ENCODE measurements at regions not wholly inside any gene's neighbourhood (a gene's known extent, or its start where the extent isn't known, plus 50 kb on each side); places are given as distances from the start of the nearest gene placed in this dataset.

DNA sequence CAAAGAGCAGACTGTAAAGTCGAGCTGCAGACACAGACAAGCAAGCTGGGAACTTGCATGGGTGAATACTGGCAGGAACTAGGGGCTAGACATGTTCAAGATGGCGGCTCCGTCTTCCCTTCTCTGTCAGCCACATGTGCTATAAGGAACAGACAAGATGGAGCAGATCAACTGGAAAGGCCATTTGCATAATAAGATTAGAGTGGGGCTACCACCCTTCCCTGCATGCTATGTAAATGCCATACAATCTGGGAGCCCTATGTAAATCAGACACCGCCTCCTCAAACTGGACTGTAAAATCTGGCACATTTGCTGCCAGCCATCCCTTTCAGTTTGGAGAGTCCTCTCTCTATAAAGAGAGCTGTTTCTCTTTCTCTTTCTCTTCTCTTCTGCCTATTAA, 640.1 kb upstream of the CDH8 start:
- DNase-seq (ENCODE audit: extremely low spot score, insufficient read length, low read depth), result no peak
- no peak for FAIRE-seq

DNA sequence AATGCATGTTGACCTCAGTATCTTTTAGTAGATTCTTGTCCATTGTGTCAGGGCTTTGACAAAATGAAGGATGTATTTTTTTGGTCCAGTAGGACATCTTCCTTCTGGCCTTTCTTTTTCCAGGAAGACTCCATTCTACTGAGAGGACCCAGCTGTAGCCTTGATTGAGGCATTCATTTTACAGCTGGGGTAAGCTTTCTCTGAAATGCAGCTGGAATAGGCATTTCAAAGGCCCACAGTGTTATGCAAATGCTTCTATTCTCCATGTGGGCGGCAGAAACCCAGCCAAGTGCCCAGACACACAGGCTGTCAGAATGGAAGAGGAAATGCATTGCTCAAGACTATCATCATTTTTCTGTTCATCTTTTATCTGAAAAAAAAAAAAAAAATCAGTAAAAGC, 629.0 kb upstream of the CDH8 start:
- FAIRE-seq, result no peak

GRCh38 chr16:62664566-62664965, 628.3 kb upstream of the CDH8 start:
- no peak for DNase-seq (ENCODE audit: extremely low spot score, insufficient read length, low read depth)
- FAIRE-seq, result no peak

More for the DNA sequence above, 629.0 kb upstream of the CDH8 start:
- DNase-seq (ENCODE audit: extremely low spot score, insufficient read length, low read depth), result no peak

DNA sequence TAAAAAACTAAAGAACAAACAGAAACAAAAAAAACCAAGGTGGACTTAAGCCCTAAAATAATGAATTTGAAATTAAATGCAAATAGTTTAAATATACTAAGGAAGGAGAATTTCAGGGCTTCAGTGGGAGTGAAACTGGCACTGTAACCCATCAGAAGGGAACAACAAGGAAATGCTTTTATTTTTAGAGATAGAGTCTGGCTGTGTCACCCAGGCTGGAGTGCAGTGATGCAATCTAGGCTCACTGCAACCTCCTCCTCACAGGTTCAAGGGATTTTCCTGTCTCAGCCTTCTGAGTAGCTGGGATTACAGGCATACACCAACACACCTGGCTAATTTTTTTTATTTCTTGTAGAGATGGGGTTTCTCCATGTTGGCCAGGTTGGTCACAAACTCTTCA, 625.2 kb upstream of the CDH8 start:
- FAIRE-seq, result no peak
- DNase-seq (ENCODE audit: extremely low spot score, insufficient read length, low read depth), result no peak

GRCh38 chr16:62657116-62657515, 620.9 kb upstream of the CDH8 start:
- DNase-seq (ENCODE audit: extremely low spot score, insufficient read length, low read depth) (no peak), FAIRE-seq (no peak)

DNA sequence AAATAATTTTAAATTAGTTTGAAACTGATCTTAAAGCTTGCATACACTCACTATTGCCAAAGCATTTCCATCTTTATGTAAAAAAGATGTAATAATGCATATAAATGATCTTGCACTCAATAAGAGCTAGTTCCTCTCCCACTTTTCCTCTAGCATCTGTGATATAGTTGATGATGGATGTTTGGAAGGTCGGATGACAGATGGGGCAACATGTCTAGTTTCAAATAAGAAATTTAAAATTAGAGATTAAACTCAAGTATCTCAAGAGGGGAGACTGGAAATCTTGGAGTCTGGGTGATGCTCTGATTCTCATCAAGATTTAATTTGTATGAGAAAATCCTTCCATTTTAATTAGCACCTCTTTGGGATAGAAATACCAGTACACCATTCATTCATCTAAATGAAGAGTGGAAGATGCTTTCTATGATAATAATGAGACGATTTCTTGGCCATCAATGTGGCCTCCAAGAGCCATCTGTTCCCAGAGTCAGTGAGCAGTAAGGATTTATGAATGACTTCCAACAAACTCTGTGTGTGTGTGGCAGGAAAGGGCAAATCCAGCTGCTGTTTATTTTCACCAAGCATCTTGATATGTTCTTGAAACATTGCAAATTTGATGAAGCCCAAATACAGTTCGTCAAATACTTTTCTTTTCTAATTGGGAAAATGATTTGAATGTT, 616.3 kb upstream of the CDH8 start:
- DNase-seq (ENCODE audit: extremely low spot score, insufficient read length, low read depth) (no peak), FAIRE-seq (no peak)

DNA sequence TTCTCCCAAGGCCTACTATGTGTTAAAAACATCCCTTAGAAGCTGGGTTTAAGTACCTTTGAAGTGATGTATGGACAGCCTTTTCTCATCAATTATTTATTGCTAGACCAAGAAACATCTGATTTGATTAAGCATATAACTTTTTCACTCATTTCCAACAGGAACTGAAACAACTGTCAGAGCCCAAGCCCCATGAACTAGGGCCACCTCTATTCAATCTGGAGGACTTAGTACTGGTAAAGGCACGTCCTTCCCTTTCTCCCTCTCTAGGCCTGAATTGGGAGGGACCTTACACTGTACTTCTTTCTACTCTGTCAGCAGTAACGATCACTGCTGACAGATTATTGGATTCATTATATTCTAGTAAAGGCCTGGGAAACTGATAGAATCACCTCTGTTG, 612.0 kb upstream of the CDH8 start:
- no peak for FAIRE-seq
- no peak for DNase-seq (ENCODE audit: extremely low spot score, insufficient read length, low read depth)

- DNase-seq (ENCODE audit: extremely low spot score, insufficient read length, low read depth), result no peak
- no peak for FAIRE-seq
Observed at GRCh38 chr16:62644030-62644812, 608.0 kb upstream of the CDH8 start.

- no peak for FAIRE-seq
- no peak for DNase-seq (ENCODE audit: extremely low spot score, insufficient read length, low read depth)
Observed at GRCh38 chr16:62642677-62643076, 606.4 kb upstream of the CDH8 start.

DNA sequence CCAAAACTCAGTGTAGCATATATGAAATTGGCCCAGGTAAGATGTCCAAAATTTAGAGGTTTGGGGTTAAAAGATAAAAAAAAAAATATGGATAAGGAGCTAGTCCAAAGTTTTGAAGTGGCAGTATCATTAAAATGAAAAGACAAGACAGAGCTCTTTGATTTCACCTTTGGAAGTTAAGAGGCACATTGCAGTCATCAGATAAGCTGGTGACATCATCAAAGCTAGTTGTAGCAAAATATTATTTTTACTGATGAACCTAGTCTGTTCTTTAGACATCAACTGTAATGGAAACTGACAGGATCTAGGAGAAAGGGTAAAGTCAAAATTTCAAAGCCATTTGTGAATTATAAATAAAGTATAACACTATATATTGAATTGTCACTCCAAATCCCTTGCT, 603.7 kb upstream of the CDH8 start:
- FAIRE-seq (no peak), DNase-seq (ENCODE audit: extremely low spot score, insufficient read length, low read depth) (no peak)

GRCh38 chr16:62638964-62639870, 603.0 kb upstream of the CDH8 start:
- FAIRE-seq, result peak; percentile 61
- DNase-seq (ENCODE audit: extremely low spot score, insufficient read length, low read depth), result no peak

- DNase-seq (ENCODE audit: extremely low spot score, insufficient read length, low read depth) (no peak), FAIRE-seq (no peak)
Observed at GRCh38 chr16:62638324-62638911, 602.2 kb upstream of the CDH8 start.

DNA sequence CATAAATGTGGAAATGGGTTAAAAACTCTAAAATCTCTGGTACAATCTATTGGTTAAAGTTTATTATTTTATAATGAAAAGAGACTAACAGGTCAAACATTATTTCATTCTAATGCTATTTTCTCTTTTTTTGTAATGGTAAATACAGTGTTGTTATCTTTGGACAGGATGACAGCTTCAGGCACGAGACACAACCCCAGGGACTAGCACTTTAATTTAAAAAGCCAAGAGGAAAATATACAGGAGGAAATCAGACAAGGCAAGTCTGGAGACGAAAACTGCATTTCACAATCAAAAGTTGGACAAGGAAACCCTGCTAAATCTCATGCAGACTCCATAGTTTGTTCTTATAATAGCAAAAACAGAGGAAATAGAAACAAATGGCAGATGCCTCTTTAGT, 589.1 kb upstream of the CDH8 start:
- DNase-seq (ENCODE audit: extremely low spot score, insufficient read length, low read depth) (no peak), FAIRE-seq (no peak)

GRCh38 chr16:62620275-62620674, 584.0 kb upstream of the CDH8 start:
- FAIRE-seq (no peak), DNase-seq (ENCODE audit: extremely low spot score, insufficient read length, low read depth) (no peak)

DNA sequence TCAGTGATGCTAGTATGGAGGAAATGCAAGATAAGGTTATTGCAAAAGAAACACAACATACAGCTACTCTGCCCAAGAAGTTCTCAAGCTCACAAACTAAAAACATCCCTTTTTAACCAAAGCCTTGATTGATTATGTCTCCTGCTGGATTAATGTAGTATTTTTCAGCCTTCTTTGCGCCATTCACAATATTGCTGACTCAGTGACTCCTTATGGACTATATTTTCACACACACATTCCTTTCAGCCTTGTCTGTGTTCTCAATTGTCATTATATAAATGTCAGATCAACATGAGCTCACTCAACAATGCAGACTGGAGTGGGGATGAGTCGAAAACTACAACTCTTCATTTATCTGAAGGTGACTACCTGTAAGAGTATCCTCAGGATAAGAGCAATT, 579.3 kb upstream of the CDH8 start:
- no peak for DNase-seq (ENCODE audit: extremely low spot score, insufficient read length, low read depth)
- no peak for FAIRE-seq

- DNase-seq (ENCODE audit: extremely low spot score, insufficient read length, low read depth), result no peak
- FAIRE-seq, result no peak
Observed at GRCh38 chr16:62610291-62610690, 574.1 kb upstream of the CDH8 start.

DNA sequence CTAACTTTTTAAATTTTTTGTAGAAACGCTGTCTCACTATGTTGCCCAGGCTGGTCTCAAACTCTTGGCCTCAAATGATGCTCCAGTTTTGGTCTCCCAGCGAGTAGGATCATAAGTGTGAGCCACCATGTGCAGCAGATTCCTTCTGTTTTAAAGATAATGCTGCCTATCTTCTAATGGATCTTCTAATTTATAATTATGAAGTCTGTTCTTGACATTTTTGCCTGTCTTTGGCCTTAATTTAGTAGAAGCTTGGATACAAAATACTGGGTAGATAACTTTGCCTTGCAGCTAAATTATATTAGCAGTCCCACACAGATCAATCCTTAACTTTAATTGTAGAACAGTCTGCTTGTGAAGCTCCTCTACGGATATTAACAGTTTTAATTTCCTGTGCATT, 566.6 kb upstream of the CDH8 start:
- DNase-seq (ENCODE audit: extremely low spot score, insufficient read length, low read depth) (no peak), FAIRE-seq (no peak)

DNA sequence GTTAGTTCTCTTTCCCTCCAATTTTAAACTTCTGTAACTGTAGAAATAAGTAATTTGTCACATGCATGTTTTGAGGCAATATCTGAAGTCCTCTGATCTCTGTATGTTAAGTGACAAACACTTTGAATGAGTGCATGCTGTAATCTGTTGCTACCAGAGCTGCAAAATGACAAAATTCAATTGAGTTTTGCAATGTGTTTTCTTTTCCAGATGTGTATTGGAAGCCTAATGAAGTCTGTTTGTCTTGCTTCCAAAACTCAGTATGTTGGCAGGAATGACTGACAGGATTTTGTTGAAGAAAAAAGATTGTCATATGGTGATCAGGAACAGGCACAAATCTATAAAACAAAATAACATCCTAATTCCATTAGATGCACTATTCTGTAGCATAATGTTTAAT, 561.6 kb upstream of the CDH8 start:
- no peak for FAIRE-seq
- no peak for DNase-seq (ENCODE audit: extremely low spot score, insufficient read length, low read depth)

DNA sequence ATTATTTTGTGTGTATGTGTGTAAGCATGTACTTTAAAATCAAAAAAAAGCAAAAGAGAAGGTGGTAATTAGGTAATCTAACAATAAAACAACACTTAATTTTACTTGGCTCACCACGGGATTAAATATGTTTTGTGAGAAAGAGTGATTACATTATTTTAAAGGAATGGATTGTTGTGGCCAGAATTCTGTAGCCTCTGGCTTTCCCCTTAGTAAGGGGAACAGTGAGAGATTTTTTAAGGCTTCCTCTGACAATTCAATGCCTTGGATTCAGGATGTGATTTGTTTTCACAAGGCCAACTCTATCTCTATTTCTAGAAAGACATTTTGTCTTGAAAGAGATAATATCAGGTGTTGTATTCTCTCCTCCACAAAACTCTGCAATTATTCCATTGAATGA, 560.3 kb upstream of the CDH8 start:
- FAIRE-seq, result no peak
- no peak for DNase-seq (ENCODE audit: extremely low spot score, insufficient read length, low read depth)

DNA sequence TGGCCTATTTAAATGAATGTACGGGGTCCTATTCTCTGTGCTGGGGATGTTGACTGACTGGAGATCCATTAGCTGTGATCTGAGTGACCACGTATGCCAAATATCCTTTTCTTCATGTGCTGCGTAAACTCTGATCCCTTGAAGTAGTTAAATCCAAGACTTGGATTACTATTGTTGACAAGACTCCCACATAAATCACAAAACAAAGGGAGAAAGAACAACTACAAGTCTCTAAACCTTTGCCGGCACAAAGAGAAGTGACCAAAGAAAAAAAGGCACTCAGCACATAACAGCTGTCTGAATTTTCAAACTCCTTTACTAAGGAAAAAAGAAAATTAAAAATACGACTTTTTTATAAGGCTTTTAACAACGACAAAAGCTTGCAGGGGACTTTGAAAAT, 559.9 kb upstream of the CDH8 start:
- FAIRE-seq, result no peak
- DNase-seq (ENCODE audit: extremely low spot score, insufficient read length, low read depth), result no peak
